ENCODE measurements at regions not wholly inside any gene's neighbourhood (a gene's known extent, or its start where the extent isn't known, plus 50 kb on each side); places are given as distances from the start of the nearest gene placed in this dataset.
A peak's percentile ranks its signal among the peaks of the same experiment; 100 is the strongest.
"Not testable (repeated sequence)": the region's sequence is repeated elsewhere in the genome, so short reads cannot be mapped to it uniquely, and the experiment has no call there.

DNA sequence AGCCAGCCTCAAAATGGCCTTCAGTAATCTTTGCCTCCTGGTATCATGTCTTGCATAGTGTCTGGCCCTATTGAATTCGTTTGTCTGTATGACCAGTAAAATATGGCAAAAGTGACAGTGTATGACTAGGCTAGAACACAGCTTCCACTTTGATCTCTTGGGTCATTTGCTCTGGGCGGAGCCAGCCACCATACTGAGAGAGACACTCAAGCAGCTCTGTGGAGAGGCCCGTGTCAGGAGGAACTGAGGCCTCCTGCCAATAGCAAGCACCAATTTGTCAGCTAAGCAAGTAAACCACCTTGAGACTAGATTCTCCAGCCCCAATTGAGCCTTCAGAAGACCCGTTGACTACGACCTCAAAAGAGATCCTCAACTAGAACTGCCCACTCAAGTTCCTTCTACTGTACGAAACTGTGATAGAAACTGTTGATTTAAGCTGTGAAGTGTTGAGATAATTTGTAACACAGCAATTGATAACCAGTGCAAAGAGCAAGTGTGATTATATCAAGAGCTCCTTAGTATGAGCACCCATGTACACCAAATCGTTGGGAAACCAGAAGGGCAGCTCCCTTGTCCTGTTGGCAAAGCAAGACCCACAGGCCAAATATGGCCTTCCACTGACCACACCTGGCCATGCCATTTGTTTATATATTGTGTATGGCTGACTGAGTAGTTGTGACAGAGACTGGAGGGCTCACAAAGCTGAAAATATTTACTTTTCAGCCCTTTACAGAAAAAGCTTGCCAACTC, 52.7 kb upstream of the SERBP1 start:
- DNase-seq (ENCODE audit: low read depth): no peak

DNA sequence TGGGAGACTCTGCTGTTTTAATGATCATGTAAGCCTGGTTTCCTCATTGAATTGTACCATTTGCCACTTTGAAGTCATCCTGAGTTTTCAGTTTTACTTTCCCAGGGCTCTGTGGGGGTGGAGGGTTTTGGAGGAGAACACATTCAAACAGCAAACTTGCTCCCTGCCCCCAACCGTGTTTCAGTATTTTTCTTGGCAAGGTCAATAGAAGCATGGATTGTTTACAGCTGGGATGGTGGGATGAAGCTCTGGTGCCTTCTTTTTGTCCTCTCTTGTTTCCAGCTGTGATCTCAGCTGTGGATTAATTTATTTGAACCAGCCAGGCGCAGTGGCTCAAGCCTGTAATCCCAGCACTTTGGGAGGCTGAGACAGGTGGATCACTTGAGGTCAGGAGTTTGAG, 54.3 kb upstream of the SERBP1 start:
- peak; percentile 36 for DNase-seq (ENCODE audit: low read depth)

DNA sequence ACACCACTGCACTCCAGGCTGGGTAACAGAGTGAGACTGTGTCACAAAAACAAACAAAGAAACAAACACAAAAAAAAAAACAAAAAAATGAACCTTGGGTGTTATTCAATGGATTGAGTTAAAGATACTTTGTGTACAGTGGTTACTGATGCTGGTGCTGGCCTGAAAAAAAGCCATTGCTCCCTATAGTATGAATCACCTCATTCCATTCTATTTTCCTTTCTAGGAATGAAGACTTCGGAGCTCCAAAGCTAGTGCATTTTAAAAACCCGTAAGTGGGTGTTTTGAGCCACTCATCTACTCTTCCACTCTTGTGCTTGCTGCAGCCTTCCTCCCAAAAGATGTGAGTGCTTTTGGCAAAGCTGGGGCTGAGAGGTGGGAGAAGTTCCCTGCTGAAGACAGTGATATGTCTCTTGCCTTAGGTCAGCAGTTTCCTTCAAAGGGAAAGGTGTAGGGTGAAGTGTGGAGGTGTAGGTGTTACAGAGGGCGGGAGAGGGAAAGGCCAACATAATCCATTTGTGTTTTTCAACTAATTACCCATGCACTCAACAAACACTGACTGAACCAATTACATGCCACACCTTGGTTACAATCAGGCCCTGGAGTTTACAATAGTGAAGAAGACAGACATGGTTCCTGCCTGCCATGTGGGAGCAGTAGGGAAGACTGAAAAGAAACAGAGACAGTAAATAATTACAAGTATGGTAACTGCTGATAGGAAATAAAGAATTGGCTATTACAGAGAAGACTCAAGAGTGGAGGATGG, 55.0 kb upstream of the SERBP1 start:
- DNase-seq (ENCODE audit: low read depth): no peak

DNA sequence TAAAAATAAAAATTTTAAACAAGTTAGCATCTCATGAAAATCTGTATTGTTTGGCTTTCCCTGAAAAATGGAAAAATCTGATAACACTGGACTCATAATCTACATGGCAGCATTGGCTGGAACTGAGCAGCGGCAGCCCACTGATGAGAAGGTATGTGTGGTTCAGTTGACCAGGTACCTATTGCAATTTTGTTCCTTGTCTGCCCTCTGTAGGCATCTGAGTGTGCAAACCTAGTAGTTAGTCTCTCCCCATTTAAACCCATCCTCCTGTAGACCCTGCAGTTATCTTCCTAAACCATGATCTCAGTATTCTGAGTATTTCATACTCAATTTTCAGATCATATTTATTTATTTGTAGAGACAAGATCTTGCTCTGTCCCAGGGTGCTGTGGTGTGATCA, 59.4 kb upstream of the SERBP1 start:
- DNase-seq (ENCODE audit: low read depth): peak; percentile 37

DNA sequence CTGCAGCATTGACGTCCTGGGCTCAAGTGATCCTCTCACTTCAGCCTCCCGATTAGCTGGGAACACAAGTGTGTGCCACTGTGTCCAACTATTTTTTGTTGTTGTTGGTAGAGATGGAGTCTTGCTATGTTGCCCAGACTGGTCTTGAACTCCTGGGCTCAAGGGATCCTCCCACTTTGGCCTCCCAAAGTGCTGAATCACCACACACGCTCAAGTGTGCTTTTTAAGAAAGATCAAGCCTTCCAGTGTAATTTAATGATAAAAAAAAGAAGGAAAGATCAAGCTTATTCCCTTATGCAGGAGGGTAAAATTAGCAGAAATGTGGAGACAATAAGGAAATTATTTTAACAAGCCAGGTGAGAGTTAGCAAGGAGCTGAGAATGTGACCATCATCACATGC, 61.1 kb upstream of the SERBP1 start:
- no peak for DNase-seq (ENCODE audit: low read depth)

DNA sequence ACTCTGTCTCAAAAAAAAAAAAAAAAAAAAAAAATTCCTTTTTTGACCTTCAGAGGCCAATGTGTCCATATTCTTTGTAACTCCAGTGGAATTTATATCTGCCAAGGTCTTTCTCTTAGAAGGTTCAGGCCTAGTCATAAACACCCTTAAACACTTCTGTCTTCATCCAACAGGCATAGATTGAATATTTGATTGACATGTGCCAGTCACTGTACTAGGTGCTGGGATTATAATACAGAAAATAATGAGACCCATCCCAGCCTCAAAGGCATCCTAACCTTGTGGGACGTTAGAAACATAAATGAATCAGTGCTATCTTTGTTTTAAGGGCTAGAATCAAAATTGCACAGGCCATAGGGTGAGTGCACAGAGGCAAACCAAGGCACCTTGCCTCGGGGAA, 62.9 kb upstream of the SERBP1 start:
- no peak for DNase-seq (ENCODE audit: low read depth)

DNA sequence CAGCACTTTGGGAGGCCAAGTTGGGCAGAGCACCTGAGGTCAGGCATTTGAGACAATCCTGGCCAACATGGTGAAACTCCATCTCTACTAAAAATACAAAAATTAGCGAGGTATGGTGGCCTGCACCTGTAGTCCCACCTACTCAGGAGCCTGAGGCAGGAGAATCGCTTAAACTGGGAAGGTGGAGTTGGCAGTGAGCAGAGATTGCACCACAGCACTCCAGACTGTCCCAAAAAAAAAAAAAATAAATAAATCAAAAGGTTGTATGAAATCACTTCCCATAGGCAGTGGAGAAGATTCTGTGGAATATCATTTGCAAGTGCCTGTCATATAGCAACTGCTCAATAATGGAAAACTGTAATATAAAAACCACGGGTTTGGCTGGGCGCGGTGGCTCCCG, 65.1 kb upstream of the SERBP1 start:
- no peak for DNase-seq (ENCODE audit: low read depth)

DNA sequence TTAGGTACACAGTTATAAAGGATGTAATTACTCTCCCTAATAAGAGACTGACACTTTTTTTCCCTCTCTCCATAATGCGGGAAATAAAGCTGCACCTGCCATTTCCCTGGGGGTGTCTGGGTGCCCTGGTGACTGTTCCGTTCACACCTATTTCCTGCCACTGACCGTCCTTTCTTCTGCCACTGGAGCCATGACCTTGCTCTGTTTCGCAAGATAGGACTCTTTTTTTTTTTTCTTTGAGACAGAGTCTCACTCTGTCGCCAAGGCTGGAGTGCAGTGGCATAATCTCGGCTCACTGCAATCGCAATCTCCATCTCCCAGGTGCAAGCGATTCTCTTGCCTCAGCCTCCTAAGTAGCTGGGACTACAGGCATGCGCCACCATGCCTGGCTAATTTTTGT, 66.1 kb upstream of the SERBP1 start:
- no peak for DNase-seq (ENCODE audit: low read depth)

DNA sequence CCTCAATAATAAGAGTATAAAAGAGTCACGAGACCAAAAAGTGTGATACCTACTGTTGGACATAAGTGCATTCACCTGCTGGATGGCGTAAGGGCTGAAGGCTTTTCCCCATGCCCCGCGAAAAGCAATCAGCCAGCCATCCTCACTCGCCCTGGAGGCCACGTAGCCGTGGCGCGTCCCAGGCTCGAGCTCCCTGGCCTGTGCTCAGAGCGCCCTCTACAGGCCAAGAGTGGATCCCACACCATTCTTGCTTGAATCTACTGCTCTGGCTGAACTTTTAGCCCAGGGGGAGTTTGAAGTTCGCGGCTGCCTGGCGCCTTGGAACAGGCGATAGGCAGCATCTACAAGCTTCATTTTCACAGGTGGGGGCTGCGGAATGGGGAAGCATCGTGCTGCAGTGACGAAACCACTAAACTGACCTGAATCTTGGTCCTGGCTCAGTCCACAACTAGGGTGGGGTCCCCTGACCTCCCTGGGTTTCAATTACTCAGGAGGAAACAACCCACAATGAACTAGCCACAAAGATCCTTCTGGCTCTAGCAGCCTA, 70.3 kb upstream of the SERBP1 start:
- peak; percentile 89 for DNase-seq (ENCODE audit: low read depth)

DNA sequence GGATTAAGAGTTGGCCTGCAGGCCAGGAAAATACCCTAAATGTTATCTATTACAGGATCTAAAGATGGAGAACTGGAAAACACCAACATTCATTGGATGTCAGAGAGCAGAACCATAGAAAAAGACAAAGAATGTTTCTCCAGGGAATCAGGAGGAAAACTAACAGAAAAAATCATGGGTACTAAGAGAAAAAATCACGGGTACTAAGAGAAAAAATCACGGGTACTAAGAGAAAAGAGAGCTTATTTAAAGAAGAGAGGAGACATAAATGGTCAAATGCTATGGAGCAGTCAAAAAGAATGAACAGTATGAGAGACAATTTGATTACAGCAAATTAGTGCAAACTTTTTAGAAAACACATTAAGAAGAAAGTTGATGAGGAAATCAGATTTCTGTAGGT, 73.8 kb upstream of the SERBP1 start:
- DNase-seq (ENCODE audit: low read depth): no peak

DNA sequence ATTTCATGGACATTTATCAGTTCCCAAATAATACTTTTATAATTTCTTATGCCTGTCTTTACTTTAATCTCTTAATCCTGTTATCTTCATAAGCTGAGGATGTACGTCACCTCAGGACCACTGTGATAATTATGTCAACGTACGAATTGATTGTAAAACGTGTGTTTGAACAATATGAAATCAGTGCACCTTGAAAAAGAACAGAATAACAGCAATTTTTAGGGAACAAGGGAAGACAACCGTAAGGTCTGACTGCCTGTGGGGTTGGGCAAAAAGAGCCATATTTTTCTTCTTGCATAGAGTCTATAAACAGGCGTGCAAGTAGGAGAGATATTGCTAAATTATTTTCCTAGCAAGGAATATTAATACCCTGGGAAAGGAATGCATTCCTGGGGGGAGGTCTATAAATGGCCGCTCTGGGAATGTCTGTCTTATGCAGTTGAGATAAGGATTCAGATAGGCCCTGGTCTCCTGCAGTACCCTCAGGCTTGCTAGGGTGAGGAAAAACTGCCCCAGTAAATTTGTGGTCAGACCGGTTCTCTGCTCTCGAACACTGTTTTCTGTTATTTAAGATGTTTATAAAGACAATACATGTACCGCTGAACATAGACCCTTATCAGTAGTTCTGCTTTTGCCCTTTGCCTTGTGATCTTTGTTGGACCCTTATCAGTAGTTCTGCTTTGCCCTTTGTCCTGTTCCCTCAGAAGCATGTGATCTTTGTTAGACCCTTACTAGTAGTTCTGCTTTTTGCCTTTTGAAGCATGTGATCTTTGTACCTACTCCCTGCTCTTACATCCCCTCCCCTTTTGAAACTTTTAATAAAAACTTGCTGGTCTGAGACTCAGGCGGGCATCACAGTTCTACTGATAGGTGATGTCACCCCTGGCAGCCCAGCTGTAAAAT, 83.4 kb upstream of the SERBP1 start:
- not testable (repeated sequence) for DNase-seq (ENCODE audit: low read depth)

DNA sequence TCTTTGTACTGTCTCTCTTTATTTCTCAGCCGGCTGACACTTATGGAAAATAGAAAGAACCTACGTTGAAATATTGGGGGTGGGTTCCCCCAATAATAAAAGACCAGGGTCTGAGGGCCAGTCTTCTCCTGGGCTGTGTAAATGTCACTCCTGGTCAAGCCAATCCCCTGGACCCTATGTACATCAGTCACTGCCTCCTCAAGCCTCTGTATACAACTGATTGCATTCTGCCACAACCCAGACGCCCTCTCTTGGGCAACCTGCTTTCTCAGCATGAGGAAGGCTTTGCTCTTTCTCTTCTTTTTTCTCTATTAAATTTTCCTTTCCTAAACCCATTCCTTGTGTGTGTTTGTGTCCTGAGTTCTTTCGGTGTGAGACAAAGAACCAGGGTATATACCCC, 84.1 kb upstream of the SERBP1 start:
- DNase-seq (ENCODE audit: low read depth): no peak

DNA sequence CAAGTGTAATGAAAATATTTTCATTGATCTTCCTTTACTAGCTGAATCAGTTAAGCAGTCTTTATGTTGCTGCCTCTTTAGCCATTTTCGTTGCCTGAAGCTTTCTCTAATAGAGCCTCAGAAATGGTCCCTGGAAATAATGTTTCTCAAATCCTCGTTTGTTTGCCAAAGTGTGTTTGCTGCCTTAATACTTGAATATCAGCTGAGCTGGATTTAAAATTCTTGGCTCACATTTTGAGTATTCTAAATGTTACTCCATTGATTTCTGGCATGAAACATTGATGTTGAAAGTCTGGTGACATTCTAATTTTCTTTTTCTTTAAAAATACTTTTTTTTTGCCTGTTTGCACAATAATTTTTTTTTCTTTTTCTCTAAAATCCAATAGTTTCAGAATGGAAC, 84.6 kb upstream of the SERBP1 start:
- no peak for DNase-seq (ENCODE audit: low read depth)

DNA sequence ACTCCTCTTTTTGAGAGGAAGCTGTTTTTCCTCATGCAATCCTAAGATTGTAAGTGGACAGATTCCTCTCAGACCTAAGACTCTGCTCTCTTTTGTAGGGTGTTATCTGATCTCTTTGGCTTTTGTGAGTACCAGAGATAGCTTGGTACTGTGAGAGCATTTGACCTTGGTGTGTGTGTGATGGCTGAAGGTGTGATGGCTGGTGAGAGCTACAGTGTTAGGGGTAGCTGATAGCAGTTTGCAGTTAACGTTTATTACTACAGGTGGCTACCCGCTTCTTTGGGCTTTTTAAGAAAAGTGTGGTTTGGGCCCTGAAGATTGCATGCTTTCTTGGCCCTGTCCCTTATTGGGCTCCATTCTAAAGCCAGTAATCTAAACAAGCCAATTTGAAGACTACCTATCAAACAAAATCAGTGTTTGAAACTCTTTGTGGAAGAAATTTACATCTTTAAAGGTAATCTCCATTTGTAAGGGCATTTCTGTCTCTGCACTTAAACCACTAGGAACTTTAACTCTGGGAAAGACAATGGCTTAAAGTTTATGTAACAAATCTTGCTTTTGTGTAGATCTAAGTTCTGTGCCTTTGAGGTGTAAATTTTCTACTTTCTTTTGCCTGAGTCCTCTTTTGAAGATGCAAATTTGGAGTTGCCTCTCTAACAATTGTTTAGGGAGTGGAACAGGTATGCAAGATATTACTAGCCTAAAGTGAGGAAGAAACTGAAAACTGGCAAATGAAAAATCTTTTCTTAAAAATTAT, 85.3 kb upstream of the SERBP1 start:
- DNase-seq (ENCODE audit: low read depth): no peak

DNA sequence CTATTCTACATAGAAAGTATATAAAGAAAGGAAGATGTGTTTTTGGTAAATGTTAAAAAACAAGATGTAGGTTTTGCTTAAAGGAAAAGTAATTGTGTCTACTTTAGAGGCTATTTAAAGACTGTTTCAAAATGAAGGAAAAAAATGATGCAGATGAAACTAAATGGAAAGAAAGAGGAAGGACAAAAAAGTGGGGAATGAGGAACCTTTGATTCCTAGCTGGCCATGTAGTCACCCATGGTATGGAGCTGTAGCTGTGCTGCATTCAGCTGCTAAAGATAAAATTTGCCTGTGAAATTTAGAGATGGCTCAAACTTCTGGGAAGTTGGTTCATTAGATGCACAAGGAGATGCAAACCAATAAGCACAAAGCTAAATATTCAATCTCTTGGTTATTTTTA, 86.8 kb upstream of the SERBP1 start:
- DNase-seq (ENCODE audit: low read depth): no peak

DNA sequence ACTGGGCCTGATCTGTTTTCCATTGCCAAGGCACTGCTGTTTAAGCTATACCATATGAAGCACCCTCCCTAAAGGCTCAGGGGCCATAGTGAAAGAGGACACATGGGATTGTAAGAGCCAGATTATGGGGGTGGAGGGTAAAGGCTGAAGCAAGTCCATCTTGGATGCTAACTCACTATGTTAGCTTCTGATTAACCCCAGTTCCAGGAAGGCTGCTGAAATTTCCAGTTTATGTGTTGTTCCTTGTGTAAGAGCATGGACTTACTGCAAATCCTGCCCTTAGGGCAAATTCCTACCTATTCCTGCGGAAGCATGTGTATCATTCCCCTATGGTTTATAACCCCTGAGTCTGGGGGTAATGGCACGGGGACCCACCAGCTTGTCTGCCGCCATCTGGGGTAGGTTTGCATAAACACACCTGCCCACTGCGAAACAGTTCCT, 91.8 kb upstream of the SERBP1 start:
- DNase-seq (ENCODE audit: low read depth): no peak

DNA sequence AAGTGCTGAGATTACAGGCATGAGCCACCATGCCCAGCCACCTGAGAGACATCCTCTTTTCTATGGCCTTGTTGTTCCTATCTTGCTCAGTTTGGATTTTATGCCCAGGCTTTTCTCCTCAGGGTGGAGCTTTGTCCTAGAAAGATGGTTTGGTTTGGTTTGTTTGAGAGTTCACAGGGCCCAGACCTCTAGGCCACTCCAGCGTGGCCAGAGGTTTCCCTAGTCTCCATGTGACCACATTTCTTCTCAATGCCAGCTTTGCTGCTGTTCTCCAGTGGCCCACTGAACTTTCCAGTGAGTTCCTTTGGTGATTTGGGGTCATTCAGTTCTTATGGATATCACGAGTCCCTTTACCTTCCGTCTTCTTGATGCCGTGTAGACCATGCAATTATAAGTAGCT, 92.6 kb upstream of the SERBP1 start:
- DNase-seq (ENCODE audit: low read depth): no peak

DNA sequence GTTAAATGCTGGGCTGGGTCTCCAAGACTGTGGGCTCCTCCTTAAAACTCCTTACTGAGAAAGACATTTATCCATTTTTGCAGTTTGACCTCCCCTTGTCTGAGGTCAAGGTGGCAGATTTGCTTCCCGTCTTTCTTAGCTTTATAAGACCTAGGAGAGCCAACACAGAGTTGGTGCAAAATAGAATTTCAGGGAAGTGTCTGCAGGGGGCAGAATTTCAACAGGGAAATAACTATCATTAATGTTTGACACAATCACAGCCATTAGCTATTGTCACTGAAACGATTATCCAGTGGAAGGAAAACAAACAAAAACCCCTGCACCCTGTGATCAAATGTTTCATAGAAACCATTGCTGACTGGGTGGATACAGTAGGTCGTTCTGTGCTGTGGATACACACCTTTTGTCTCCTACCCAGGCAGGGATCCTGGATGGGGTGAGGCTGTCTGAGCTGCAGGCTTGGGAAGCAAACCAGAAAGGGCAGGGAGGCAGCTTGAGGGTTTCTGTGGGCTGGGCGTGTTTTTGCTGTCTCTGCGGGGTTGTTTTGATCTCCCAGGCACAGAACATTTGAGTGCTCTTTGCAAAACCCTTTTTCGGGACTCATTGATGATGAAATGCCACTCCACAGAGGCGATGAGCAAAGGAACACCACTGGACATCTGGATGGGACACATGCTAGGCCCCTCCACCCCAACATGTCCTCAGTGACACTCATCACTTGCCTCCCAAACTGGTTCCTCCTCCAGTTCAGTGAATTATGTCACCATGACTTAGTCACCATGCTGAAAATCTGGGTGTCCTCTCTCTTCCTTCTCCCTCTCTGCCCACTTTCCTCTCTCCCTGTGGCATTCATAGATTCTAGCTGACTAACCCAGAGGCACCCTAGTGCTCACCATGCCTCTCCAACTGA, 94.2 kb upstream of the SERBP1 start:
- DNase-seq (ENCODE audit: low read depth): no peak

DNA sequence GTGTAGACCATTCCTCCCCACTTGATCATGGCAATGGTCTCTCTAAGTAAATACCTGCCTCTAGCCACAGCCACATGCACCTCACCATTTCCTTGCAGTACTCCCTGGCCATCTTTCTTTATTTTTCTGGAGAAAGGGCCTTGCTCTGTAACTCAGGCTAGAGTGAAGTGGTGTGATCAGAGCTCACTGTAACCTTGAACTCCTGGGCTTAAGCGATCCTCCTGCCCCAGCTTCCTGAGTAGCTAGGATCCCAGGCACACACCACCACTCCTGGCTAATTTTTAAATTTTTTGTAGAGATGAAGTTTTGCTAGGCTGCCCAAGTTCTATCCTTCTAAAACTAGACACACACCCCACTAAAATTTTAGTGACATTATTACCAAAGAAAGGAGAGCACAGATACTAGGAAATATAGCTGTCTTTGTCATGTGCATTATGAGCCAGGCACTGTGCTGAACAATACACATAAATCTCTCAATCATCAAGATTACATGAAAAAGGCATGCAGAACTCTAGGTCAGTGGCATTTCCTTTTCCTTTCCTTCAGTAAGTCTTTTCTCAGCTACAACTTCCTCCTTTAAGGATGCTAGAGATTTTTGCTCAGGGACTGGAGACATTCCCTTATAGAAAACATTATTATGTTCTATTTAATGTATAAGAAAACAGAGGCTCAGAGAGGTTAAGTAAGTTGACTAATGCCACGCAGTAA, 95.0 kb upstream of the SERBP1 start:
- DNase-seq (ENCODE audit: low read depth): no peak
